ENCODE measurements at regions not wholly inside any gene's neighbourhood (a gene's known extent, or its start where the extent isn't known, plus 50 kb on each side); places are given as distances from the start of the nearest gene placed in this dataset.

DNA sequence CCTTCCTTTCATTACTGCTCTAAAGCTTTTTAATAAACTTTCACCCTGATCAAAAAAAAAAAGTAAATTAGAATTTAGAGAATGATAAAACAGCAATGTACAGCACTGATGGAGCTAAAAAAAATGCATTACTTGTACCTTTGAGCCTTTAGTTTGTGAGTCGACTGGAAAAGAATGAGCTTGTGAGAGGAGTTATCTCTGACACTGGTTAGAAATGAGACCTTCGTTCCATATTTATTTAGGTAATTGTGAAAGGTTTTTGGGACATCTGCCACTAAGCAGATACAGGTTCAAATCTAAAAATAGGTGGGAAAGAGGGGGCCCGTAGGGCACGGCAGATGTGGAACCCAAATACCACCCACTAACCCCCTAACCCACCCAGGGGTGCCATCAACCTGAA, 376.8 kb downstream of the ICE1 start:
- DNase-seq, result no peak
- no peak overlapping the region for H4K5ac ChIP-seq (ENCODE audit: low read length)

DNA sequence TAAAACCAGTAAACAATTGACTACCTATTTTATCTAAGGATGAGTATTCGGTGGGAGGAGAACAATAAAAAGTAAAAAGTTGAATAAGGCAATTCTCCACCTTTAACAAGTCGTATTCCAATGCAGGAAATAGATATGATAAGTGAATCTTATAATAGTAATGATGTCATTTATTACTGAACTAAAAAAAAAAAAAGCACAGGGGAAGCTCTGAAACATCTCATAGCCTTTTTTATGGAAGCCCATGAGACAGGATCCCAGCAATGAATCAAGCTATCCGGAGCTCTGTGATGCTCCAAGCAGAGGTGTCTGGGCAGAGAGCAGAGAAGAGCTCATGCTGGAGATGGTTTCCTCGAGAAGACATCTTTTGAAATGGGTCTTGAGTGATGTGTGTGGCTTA, 376.0 kb downstream of the ICE1 start:
- DNase-seq, result no peak
- no CpG with 5 or more reads among the region's 4 CpGs for WGBS (ENCODE audit: extremely low coverage, insufficient coverage, low lambda C conversion rate)

More for the DNA sequence above, 376.8 kb downstream of the ICE1 start:
- H3K23ac ChIP-seq (ENCODE audit: low read length), result no peak overlapping the region
- WGBS (ENCODE audit: extremely low coverage, insufficient coverage, low lambda C conversion rate), result no CpG with 5 or more reads among the region's 4 CpGs
- H3K27ac ChIP-seq (ENCODE audit: low read depth, low read length), result no peak overlapping the region
- no peak overlapping the region for H2BK15ac ChIP-seq (replicated peaks; ENCODE audit: low read depth)
- H3K4me2 ChIP-seq (ENCODE audit: low read length), result no peak overlapping the region
- no peaks in the 10 kb centered on the region for H3K79me2 ChIP-seq (ENCODE audit: control insufficient read depth, insufficient read depth, low read length)
- no peaks in the 10 kb centered on the region for H3K36me3 ChIP-seq (ENCODE audit: control insufficient read depth, insufficient read depth, low read length)
- H3K18ac ChIP-seq (ENCODE audit: low read length), result no peak overlapping the region
- H3K27me3 ChIP-seq (ENCODE audit: insufficient read depth, low read length, poor library complexity), result no peaks in the 10 kb centered on the region
- H3K79me1 ChIP-seq (ENCODE audit: low read length), result no peaks in the 10 kb centered on the region
- no peak overlapping the region for H2BK120ac ChIP-seq (ENCODE audit: low read depth, low read length)
- no peaks in the 10 kb centered on the region for H3K4me1 ChIP-seq (ENCODE audit: control insufficient read depth, low read depth, low read length)
- no peak overlapping the region for H4K8ac ChIP-seq (ENCODE audit: low read depth, low read length)
- H2BK5ac ChIP-seq (ENCODE audit: low read length), result no peak overlapping the region
- H3K4me3 ChIP-seq (ENCODE audit: low read length), result no peak overlapping the region
- H3K9ac ChIP-seq (ENCODE audit: low read length), result no peak overlapping the region
- H3K4ac ChIP-seq (ENCODE audit: low read depth, low read length), result no peak overlapping the region
- H2AK5ac ChIP-seq (ENCODE audit: low read length), result no peak overlapping the region
- H3K56ac ChIP-seq (ENCODE audit: low read length), result no peak overlapping the region

DNA sequence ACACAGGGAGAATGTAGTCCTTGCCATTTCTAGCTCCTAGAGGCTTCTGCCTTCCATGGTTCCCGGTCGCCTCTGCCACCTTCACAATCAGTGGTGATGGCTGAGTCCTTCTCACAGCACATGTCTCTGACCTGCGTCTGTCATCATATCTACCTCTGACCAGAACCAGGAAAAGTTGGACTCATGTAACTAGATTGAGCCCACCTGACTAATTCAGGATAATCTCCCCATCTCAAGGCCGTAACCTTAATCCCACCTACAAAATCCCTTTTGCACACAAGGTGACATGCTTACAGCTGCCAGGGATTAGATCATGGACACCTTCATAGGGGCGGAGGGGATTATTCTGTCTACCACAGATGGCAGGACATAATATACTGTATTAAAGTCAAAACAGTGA, 375.6 kb downstream of the ICE1 start:
- Histone ChIP-seq H3K4me2 (ENCODE audit: low read length) (no peak overlapping the region), H3K79me2 (ENCODE audit: control insufficient read depth, insufficient read depth, low read length) (no peaks in the 10 kb centered on the region), H2BK5ac (ENCODE audit: low read length) (no peak overlapping the region), H3K79me1 (ENCODE audit: low read length) (no peaks in the 10 kb centered on the region), H3K4me1 (ENCODE audit: control insufficient read depth, low read depth, low read length) (no peaks in the 10 kb centered on the region), H3K36me3 (ENCODE audit: control insufficient read depth, insufficient read depth, low read length) (no peaks in the 10 kb centered on the region), H3K27me3 (ENCODE audit: insufficient read depth, low read length, poor library complexity) (no peaks in the 10 kb centered on the region), H2BK15ac (replicated peaks; ENCODE audit: low read depth) (no peak overlapping the region), H2AK5ac (ENCODE audit: low read length) (no peak overlapping the region), H3K4me3 (ENCODE audit: low read length) (no peak overlapping the region), H2BK120ac (ENCODE audit: low read depth, low read length) (no peak overlapping the region), H4K8ac (ENCODE audit: low read depth, low read length) (no peak overlapping the region), H3K4ac (ENCODE audit: low read depth, low read length) (no peak overlapping the region), H4K5ac (ENCODE audit: low read length) (no peak overlapping the region), H3K23ac (ENCODE audit: low read length) (no peak overlapping the region), H3K56ac (ENCODE audit: low read length) (no peak overlapping the region), H3K27ac (ENCODE audit: low read depth, low read length) (no peak overlapping the region), H3K9ac (ENCODE audit: low read length) (no peak overlapping the region), H3K18ac (ENCODE audit: low read length) (no peak overlapping the region)
- WGBS (ENCODE audit: extremely low coverage, insufficient coverage, low lambda C conversion rate), result no CpG with 5 or more reads among the region's 5 CpGs
- DNase-seq, result no peak

More for the DNA sequence above, 376.0 kb downstream of the ICE1 start:
- Histone ChIP-seq H2AK5ac (ENCODE audit: low read length) (no peak overlapping the region), H3K4me1 (ENCODE audit: control insufficient read depth, low read depth, low read length) (no peaks in the 10 kb centered on the region), H3K4me2 (ENCODE audit: low read length) (no peak overlapping the region), H4K8ac (ENCODE audit: low read depth, low read length) (no peak overlapping the region), H2BK120ac (ENCODE audit: low read depth, low read length) (no peak overlapping the region), H4K5ac (ENCODE audit: low read length) (no peak overlapping the region), H2BK5ac (ENCODE audit: low read length) (no peak overlapping the region), H3K4ac (ENCODE audit: low read depth, low read length) (no peak overlapping the region), H3K9ac (ENCODE audit: low read length) (no peak overlapping the region), H3K79me1 (ENCODE audit: low read length) (no peaks in the 10 kb centered on the region), H2BK15ac (replicated peaks; ENCODE audit: low read depth) (no peak overlapping the region), H3K18ac (ENCODE audit: low read length) (no peak overlapping the region), H3K79me2 (ENCODE audit: control insufficient read depth, insufficient read depth, low read length) (no peaks in the 10 kb centered on the region), H3K27me3 (ENCODE audit: insufficient read depth, low read length, poor library complexity) (no peaks in the 10 kb centered on the region), H3K36me3 (ENCODE audit: control insufficient read depth, insufficient read depth, low read length) (no peaks in the 10 kb centered on the region), H3K56ac (ENCODE audit: low read length) (no peak overlapping the region), H3K23ac (ENCODE audit: low read length) (no peak overlapping the region), H3K27ac (ENCODE audit: low read depth, low read length) (no peak overlapping the region), H3K4me3 (ENCODE audit: low read length) (no peak overlapping the region)

DNA sequence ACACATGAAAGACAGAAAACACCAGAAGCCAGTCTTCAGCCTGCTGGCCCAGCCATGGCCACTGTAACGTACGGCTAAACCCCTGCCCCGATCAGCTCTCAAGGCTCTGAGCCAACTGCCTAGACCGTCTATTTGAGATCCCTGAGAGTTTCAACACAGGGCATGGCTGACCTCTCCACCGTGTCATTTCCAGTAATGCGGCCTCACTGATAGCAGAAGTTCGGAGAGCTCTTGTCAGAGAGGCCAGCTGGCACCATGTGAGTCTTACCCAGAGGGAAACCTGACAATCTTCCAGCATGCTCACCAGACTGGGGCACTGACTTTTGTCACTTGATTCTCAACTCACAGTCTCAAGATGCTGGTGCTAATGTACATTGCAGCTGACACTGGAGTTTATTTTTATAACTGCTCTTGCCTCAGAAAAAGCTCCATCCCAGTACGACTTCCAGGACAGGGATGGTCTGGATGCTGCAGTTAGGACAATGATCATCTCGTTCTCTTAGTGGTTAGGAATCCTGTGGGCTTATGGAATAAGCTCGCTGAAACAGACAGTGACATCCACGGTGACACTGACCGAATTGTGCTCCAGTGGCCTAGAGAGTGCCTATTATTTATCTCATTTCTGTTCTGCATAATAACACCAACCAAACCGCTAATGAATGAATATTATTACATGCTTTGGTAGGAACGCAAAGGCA, 372.7 kb downstream of the ICE1 start:
- Histone ChIP-seq H3K4me1 (ENCODE audit: control insufficient read depth, low read depth, low read length) (no peaks in the 10 kb centered on the region), H2BK15ac (replicated peaks; ENCODE audit: low read depth) (no peak overlapping the region)
- no CpG with 5 or more reads among the region's 14 CpGs for WGBS (ENCODE audit: extremely low coverage, insufficient coverage, low lambda C conversion rate)

DNA sequence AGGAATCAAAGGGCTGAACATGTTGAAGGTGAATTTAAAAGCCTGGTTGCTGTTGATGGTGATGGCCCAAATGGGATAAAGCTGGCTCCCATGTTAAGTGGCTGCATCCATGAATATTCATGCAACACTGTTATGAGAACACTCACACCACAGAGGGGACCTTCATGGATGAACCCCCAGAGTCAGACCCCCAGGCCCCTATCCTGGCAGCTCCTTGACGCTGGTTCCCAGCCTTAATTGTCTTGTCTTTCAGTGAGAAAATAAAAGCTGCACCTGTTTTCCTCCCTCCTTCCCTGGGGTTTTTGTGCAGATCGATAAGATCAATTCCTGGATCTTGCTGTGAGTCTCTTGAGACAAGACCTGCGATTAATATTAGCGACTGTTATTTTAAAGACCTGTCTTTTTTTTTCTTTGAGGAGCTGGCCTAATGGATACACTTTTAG, 371.7 kb downstream of the ICE1 start:
- Histone ChIP-seq H2BK120ac (ENCODE audit: low read depth, low read length) (no peak overlapping the region), H3K4ac (ENCODE audit: low read depth, low read length) (no peak overlapping the region), H3K27me3 (ENCODE audit: insufficient read depth, low read length, poor library complexity) (no peaks in the 10 kb centered on the region), H3K9ac (ENCODE audit: low read length) (no peak overlapping the region), H3K56ac (ENCODE audit: low read length) (no peak overlapping the region), H2BK15ac (replicated peaks; ENCODE audit: low read depth) (no peak overlapping the region), H3K4me1 (ENCODE audit: control insufficient read depth, low read depth, low read length) (no peaks in the 10 kb centered on the region), H3K79me2 (ENCODE audit: control insufficient read depth, insufficient read depth, low read length) (no peaks in the 10 kb centered on the region), H3K23ac (ENCODE audit: low read length) (no peak overlapping the region), H4K5ac (ENCODE audit: low read length) (no peak overlapping the region), H3K4me2 (ENCODE audit: low read length) (no peak overlapping the region), H3K27ac (ENCODE audit: low read depth, low read length) (no peak overlapping the region), H3K79me1 (ENCODE audit: low read length) (no peaks in the 10 kb centered on the region), H3K36me3 (ENCODE audit: control insufficient read depth, insufficient read depth, low read length) (no peaks in the 10 kb centered on the region), H3K18ac (ENCODE audit: low read length) (no peak overlapping the region), H2BK5ac (ENCODE audit: low read length) (no peak overlapping the region), H3K4me3 (ENCODE audit: low read length) (no peak overlapping the region), H2AK5ac (ENCODE audit: low read length) (no peak overlapping the region), H4K8ac (ENCODE audit: low read depth, low read length) (no peak overlapping the region)
- no CpG with 5 or more reads among the region's 4 CpGs for WGBS (ENCODE audit: extremely low coverage, insufficient coverage, low lambda C conversion rate)
- no peak for DNase-seq

More for the DNA sequence above, 372.7 kb downstream of the ICE1 start:
- DNase-seq, result no peak
- H3K18ac ChIP-seq (ENCODE audit: low read length), result no peak overlapping the region
- H3K4me3 ChIP-seq (ENCODE audit: low read length), result no peak overlapping the region
- no peak overlapping the region for H3K4ac ChIP-seq (ENCODE audit: low read depth, low read length)
- no peak overlapping the region for H2BK5ac ChIP-seq (ENCODE audit: low read length)
- no peaks in the 10 kb centered on the region for H3K36me3 ChIP-seq (ENCODE audit: control insufficient read depth, insufficient read depth, low read length)
- no peak overlapping the region for H2BK120ac ChIP-seq (ENCODE audit: low read depth, low read length)
- no peak overlapping the region for H3K9ac ChIP-seq (ENCODE audit: low read length)
- no peaks in the 10 kb centered on the region for H3K79me1 ChIP-seq (ENCODE audit: low read length)
- no peak overlapping the region for H3K56ac ChIP-seq (ENCODE audit: low read length)
- no peak overlapping the region for H4K8ac ChIP-seq (ENCODE audit: low read depth, low read length)
- no peak overlapping the region for H2AK5ac ChIP-seq (ENCODE audit: low read length)
- no peak overlapping the region for H4K5ac ChIP-seq (ENCODE audit: low read length)
- no peak overlapping the region for H3K27ac ChIP-seq (ENCODE audit: low read depth, low read length)
- H3K4me2 ChIP-seq (ENCODE audit: low read length), result no peak overlapping the region
- no peak overlapping the region for H3K23ac ChIP-seq (ENCODE audit: low read length)
- H3K79me2 ChIP-seq (ENCODE audit: control insufficient read depth, insufficient read depth, low read length), result no peaks in the 10 kb centered on the region
- H3K27me3 ChIP-seq (ENCODE audit: insufficient read depth, low read length, poor library complexity), result no peaks in the 10 kb centered on the region

All from mesendoderm (in vitro differentiated cells).